Esophagus squamous epithelium (tissue), 5 donors: ENCODE measurements at regions not wholly inside any gene's neighbourhood (a gene's known extent, or its start where the extent isn't known, plus 50 kb on each side); places are given as distances from the start of the nearest gene placed in this dataset.

Experiments
- DNase-seq: peaks from one replicate; lab custom pipeline; 2025; lab: John Stamatoyannopoulos, UW
- H3K27ac ChIP-seq, 4 donors: fragments of 200-600 bp; sonication (generic); one replicate each; pipeline ENCODE4 v1.5.1; 2016 to 2019; ENCODE audit warnings: mild to moderate bottlenecking in 1 of 4
- H3K27me3 ChIP-seq, 4 donors: fragments of 200-600 bp; sonication (generic); 1 replicate in 3 of 4; 2 replicates in 1 of 4; pipeline versions ENCODE4 v1.5.1 to v1.6.0; 2017 to 2021; ENCODE audit warnings: antibody characterized with exemption in 1 of 4
- H3K36me3 ChIP-seq, 3 donors: fragments of 200-600 bp; sonication (generic); one replicate each; pipeline ENCODE4 v1.5.1; 2016 to 2019
- H3K4me1 ChIP-seq, 3 donors: fragments of 200-600 bp; sonication (generic); one replicate each; pipeline ENCODE4 v1.5.1; 2017 to 2019
- H3K4me3 ChIP-seq, 4 donors: fragments of 200-600 bp; sonication (generic); 1 replicate in 3 of 4; 2 replicates in 1 of 4; pipeline ENCODE4 v1.5.1; 2016 to 2019; ENCODE audit warnings: mild to moderate bottlenecking in 2 of 4, moderate library complexity in 1 of 4
- H3K9me3 ChIP-seq, 3 donors: fragments of 200-600 bp; sonication (generic); one replicate each; pipeline ENCODE4 v1.5.1; 2016 to 2019
- POLR2A ChIP-seq, 4 donors: fragments of 450-650 bp; IDR thresholded peaks; one replicate each; pipeline ENCODE4 v1.6.1; 2017; ENCODE audit warnings: antibody characterized with exemption in 4 of 4, mild to moderate bottlenecking in 4 of 4, moderate library complexity in 3 of 4
- whole genome bisulfite sequencing, 2 donors: methylation state at CpG; one replicate each; pipeline ENCODE4 v1.1.5; 2018; 5-methylcytosine and 5-hydroxymethylcytosine counted together
- intact Hi-C: fragments of 100-400 bp; cut with DNase I; formaldehyde crosslinking; loops from one replicate; pipeline ENCODE4 v1.15.0; 2022
- TF ChIP-seq, protein P1 (sequence below), 6 experiments: fragments of 450-650 bp in 4 of 6; fragments of 200-600 bp in 2 of 6; sonication (generic) in 2 of 6; IDR thresholded peaks; one replicate each; pipeline ENCODE4 v1.5.1; 2016 to 2019; ENCODE audit warnings: antibody characterized with exemption in 6 of 6, mild to moderate bottlenecking in 4 of 6, moderate library complexity in 4 of 6
- donor health status: DM: yes; HTN: yes; CAD: no.

DNA sequence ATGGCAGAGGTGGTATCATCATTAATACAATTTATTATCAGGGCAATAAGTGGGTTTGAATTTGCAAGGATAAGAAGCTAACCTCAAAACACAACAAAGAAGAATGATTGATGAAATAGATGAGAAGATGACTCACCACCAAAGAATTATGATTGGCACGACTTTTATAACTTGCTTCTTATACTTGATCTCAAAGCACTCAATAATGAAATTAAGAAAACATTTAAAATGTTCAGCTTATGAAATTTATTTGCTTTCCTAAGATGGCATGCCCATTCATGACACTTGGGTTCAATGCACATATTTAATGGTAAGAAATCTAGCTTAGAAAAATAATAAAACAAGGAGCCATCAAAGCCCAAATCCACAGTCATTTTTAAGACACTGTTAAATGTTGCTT lies 477.5 kb downstream of the GJA1 start:
- H3K27ac ChIP-seq: no peak overlapping the region
- TF ChIP-seq, protein P1, sequence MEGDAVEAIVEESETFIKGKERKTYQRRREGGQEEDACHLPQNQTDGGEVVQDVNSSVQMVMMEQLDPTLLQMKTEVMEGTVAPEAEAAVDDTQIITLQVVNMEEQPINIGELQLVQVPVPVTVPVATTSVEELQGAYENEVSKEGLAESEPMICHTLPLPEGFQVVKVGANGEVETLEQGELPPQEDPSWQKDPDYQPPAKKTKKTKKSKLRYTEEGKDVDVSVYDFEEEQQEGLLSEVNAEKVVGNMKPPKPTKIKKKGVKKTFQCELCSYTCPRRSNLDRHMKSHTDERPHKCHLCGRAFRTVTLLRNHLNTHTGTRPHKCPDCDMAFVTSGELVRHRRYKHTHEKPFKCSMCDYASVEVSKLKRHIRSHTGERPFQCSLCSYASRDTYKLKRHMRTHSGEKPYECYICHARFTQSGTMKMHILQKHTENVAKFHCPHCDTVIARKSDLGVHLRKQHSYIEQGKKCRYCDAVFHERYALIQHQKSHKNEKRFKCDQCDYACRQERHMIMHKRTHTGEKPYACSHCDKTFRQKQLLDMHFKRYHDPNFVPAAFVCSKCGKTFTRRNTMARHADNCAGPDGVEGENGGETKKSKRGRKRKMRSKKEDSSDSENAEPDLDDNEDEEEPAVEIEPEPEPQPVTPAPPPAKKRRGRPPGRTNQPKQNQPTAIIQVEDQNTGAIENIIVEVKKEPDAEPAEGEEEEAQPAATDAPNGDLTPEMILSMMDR (IDR thresholded peaks at IDR 0.05): no peak
- TF ChIP-seq POLR2A (IDR thresholded peaks at IDR 0.05): no peak
- H3K9me3 ChIP-seq: peaks cover 0 to 11% (median 5%) of the 10 kb centered on the region in 3 donors
- DNase-seq: no peak
- H3K4me1 ChIP-seq: peaks cover 0 to 7% (median 0%) of the 10 kb centered on the region in 3 donors
- no peaks in the 10 kb centered on the region for H3K36me3 ChIP-seq
- no peak overlapping the region for H3K4me3 ChIP-seq
- WGBS, 2 donors: 33 to 41% methylated on average over 1 of the region's 1 CpG
- no peaks in the 10 kb centered on the region for H3K27me3 ChIP-seq
- intact Hi-C loops: no loop called here

DNA sequence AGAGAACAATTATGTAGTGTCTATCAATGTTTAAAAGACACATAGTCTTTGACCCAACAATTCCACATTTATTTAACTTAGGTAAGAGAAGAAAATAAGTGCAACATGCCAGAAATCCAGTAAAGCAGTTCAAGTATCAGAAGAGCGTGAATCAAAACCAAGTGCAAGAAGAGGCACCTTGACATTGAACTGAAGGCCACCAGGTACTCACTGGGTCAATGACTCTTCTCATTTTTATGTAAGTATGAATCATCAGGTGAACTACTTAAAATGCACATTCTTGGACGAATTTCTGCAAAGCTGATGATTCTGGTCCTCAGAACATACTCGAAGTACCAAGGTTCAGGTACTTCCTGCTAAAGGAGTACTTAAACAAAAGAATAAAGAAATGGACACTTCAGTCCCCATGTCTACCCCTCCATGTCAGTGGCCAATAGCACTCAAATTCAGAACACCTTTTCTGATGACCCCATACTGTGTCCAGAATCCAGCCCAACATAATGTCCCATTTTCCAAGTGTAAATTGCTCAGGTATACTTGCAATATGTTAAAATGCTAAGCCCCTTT lies 481.9 kb downstream of the GJA1 start:
- H3K27ac ChIP-seq: no peak overlapping the region
- H3K27me3 ChIP-seq: no peaks in the 10 kb centered on the region
- intact Hi-C loops: no loop called here
- H3K4me1 ChIP-seq: peaks cover 0 to 13% (median 0%) of the 10 kb centered on the region in 3 donors
- no peak for DNase-seq
- 68 to 79% methylated on average over 3 of the region's 3 CpGs for WGBS, 2 donors
- no peak for TF ChIP-seq POLR2A (IDR thresholded peaks at IDR 0.05)
- TF ChIP-seq, protein P1 (IDR thresholded peaks at IDR 0.05): no peak
- no peak overlapping the region for H3K4me3 ChIP-seq
- no peaks in the 10 kb centered on the region for H3K36me3 ChIP-seq
- no peaks in the 10 kb centered on the region for H3K9me3 ChIP-seq

DNA sequence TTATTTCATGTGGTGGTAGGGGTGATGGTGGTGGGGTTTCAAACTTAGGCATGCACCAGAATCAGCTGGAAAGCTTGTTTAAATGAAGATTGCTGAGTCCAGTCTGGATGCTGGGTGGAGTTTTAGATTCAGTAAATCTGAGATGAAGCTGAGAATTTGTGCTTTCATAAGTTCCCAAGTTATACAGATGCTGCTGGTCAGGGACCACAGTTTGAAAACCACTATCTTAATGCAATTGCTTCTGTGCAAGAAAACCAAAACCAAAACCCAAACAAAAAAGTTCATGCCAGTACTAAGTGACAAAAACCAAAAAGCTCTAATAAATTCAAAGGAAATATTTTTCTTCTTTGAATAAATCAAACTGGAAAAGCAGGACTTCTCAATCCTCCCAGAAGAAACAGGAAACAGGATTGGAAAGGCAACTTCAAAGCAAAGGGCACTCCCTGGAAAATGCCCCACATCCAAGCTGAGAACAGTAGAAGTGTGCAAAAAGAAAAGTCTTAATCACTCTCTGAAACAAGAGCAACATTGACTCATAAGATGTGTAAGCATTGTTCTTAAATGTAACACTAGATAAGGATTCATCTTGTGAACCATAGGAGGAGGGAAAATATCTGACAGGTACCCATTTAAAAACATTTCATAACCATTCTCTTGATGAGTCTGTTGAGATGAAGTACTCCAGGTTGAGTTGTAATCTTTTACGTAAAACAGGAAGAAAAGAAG lies 481.5 kb upstream of the HSF2 start:
- TF ChIP-seq, protein P1 (IDR thresholded peaks at IDR 0.05): no peak
- TF ChIP-seq POLR2A (IDR thresholded peaks at IDR 0.05): no peak
- no peaks in the 10 kb centered on the region for H3K27me3 ChIP-seq
- DNase-seq: no peak
- no peak overlapping the region for H3K27ac ChIP-seq
- no peaks in the 10 kb centered on the region for H3K36me3 ChIP-seq
- no peak overlapping the region for H3K4me3 ChIP-seq
- no peaks in the 10 kb centered on the region for H3K9me3 ChIP-seq
- 35 to 67% methylated on average over 1 of the region's 1 CpG for WGBS, 2 donors
- intact Hi-C loops: no loop called here
- H3K4me1 ChIP-seq: peaks cover 0 to 13% (median 0%) of the 10 kb centered on the region in 3 donors

GRCh38 chr6:121920616-121921015 lies 478.8 kb upstream of the HSF2 start:
- intact Hi-C loops: no loop called here
- no peaks in the 10 kb centered on the region for H3K36me3 ChIP-seq
- DNase-seq: no peak
- H3K4me1 ChIP-seq: peaks cover 0 to 13% (median 0%) of the 10 kb centered on the region in 3 donors
- WGBS, 2 donors: 76 to 90% methylated on average over 6 of the region's 6 CpGs
- no peaks in the 10 kb centered on the region for H3K9me3 ChIP-seq
- no peak overlapping the region for H3K4me3 ChIP-seq
- no peak overlapping the region for H3K27ac ChIP-seq
- no peaks in the 10 kb centered on the region for H3K27me3 ChIP-seq
- no peak for TF ChIP-seq POLR2A (IDR thresholded peaks at IDR 0.05)

DNA sequence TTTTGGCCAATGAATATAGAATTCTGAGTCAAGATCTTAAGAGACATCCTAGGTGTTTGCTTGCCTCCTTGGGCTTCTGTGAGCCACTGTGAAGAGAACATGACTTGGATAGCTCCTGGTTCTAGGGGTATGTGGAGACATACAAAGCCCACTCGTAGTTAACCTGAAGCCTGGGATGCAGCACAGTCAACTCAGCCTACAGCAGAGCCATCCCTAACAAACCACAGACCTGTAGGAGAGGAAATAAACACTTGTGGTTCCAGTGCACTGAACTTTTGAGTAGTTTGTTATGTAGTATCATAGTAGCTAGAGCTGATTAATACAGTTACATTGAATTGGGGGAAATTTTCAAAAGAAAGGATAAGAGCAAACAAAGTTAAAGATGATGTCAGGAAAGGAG lies 474.4 kb upstream of the HSF2 start:
- H3K27ac ChIP-seq: no peak overlapping the region
- H3K4me3 ChIP-seq: no peak overlapping the region
- H3K9me3 ChIP-seq: no peaks in the 10 kb centered on the region
- H3K4me1 ChIP-seq: no peaks in the 10 kb centered on the region
- H3K27me3 ChIP-seq: no peaks in the 10 kb centered on the region
- intact Hi-C loops: no loop called here
- WGBS, 2 donors: 75 to 80% methylated on average over 1 of the region's 1 CpG
- DNase-seq: no peak
- no peaks in the 10 kb centered on the region for H3K36me3 ChIP-seq
- TF ChIP-seq POLR2A (IDR thresholded peaks at IDR 0.05): no peak
- TF ChIP-seq, protein P1 (IDR thresholded peaks at IDR 0.05): no peak
